NCI-H2107 treated with DMSO at 0.1 percent for 48 hours (cell line): ENCODE measurements at regions not wholly inside any gene's neighbourhood (a gene's known extent, or its start where the extent isn't known, plus 50 kb on each side); places are given as distances from the start of the nearest gene placed in this dataset.
A peak's percentile ranks its signal among the peaks of the same experiment; 100 is the strongest.

Experiments used
- DNase-seq: peaks from one replicate; lab custom pipeline; 2025; ENCODE audit not compliant: unreplicated experiment; lab: John Stamatoyannopoulos, UW

DNA sequence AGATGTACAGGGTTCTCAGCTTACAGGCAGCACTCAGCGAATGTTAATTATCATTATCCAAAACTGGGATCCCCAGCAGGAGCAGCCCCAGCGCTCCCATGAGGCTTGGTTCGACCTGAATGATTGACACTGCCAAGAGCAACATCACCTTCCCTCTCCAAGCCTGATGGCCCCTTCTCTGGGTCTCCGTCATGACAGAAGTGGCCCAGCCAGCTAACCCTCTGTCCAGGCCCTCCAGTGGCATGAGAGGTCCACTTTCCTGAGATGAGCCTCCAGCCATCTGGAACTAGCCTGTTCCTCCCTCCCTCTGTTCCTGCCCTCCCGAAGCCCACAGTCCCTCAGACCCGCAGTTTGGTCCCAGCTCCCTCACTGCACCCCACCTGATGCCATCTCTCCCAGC lies 97.0 kb upstream of the RAB6C start:
- DNase-seq, result no peak

DNA sequence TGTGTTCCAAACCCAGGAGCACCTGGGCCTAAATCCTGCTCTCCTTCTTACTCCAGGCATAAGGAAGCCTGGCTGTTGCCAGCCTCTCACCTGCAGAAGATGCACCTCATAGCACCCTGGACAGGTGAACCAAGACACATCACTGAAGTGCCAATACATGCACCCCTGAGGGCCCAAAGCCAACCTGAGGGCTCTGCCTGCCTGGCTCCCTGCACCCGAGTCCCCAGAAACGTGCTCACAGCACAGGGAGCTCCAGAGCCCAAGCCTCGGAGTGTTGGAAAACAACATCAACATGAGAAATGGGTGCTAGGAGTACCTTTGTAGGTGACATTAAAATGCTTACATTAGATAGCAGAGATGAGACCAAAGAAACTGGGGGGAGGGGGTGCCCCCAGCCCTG lies 96.3 kb upstream of the RAB6C start:
- no peak for DNase-seq

DNA sequence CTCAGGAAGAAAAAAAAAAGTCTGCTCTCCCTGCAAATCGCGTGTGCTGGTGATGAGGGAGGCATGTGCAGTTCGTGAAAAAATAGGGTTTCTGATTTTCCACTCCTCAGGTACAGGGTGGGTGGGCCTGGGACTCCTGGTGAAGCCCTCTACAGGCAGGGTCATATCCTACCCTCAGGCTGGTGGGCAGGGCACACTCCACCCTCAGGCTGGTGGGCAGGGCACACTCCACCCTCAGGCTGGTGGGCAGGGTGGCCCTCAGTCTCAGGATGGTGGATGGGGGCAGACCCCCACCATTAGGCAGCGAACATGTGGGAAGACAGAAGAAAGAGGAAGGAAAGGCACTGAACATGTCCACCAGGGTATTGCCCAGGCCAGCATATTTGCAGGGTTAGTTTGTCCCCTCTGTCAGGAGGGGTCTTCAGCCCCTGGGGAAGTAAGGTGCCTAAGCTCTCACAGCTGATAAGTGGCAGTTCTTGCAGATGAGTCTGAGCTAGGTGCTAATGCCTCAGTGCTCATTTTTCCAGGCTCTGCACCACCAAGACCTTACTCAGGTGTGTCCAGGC lies 95.2 kb upstream of the RAB6C start:
- DNase-seq, result no peak

DNA sequence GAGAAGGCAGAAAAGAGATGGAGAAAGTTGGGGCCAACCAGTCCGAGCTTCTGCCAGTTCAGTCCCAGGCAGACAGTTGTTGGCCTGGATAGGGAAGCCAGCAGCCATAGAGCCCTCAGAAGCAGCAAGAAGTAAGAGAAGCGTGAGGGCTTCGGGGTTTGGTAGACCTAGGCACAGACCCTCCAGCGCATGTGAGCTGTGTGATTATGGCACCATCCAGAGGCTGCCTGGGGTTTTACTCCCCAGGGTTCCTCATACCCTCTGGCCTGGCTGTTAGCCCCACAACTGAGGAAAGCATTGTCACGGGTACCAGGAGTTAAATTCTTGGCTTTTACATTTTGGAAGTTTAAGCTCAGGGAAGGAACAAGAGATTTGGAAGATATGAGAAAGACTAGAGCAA lies 93.7 kb upstream of the RAB6C start:
- no peak for DNase-seq

DNA sequence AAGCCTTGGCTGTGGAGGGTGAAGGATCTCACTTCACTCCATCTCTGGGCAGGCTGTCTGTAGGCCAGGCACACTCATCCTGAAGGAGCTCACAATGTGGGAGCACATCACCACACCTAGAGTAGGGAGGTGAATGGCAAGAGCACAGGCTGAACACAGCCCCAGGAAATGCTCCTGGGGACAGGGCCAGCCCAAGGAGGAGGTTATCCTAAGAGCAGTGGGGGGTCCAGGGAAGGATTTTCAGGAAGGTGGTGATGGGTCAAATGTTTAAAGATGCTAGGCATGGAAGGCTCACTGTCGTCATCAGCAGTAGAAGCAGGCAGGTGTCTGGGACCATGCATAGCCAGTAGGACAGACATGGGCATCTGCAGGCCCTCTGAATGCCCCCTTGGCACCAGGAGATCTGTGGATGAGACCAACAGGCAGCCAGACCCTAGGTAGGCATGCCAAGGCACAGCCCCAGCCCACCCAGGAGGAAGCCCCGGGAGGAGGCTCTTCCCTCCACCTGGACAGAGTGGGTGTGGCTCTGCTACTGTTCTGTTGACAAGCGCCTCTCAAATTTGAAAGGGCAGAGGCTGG lies 91.7 kb upstream of the RAB6C start:
- DNase-seq, result no peak

DNA sequence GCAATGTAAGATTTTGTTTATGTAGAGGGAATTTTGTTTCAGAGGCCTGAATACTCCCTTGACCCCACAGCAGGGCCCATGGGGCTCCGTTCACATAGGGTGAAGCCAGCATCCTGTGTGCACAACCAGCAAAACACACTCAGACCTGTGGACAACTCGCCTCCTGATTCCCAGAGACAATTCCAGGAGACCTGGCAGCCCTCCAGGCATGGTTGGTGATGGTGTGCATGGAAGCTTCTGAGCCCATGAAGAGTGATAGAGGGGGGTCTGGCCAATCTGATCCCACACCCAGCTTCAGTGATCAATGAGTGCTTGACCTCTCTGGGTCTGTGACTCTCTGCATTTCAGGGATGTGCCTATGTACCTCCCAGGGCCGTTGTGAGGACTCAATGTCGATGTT lies 91.0 kb upstream of the RAB6C start:
- DNase-seq, result no peak

DNA sequence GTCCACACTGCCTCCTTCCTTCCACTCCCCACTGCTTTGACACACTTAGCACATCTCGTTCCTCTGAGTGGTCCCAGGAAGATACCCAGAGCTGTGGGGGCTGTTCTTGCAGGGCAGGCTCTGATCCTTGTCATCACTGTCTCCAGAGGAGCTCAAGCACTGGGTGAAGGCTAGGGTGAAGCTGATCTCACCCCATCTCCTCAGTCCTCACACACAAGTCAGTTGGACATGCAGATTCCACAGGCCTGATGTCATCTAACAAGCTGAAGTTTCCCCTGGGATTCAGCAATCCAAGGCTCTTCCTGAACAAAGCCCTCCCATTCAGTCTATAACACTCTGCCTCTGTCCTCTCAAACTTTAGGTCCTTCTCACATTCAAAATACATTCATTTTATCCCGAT lies 90.6 kb upstream of the RAB6C start:
- DNase-seq, result no peak

DNA sequence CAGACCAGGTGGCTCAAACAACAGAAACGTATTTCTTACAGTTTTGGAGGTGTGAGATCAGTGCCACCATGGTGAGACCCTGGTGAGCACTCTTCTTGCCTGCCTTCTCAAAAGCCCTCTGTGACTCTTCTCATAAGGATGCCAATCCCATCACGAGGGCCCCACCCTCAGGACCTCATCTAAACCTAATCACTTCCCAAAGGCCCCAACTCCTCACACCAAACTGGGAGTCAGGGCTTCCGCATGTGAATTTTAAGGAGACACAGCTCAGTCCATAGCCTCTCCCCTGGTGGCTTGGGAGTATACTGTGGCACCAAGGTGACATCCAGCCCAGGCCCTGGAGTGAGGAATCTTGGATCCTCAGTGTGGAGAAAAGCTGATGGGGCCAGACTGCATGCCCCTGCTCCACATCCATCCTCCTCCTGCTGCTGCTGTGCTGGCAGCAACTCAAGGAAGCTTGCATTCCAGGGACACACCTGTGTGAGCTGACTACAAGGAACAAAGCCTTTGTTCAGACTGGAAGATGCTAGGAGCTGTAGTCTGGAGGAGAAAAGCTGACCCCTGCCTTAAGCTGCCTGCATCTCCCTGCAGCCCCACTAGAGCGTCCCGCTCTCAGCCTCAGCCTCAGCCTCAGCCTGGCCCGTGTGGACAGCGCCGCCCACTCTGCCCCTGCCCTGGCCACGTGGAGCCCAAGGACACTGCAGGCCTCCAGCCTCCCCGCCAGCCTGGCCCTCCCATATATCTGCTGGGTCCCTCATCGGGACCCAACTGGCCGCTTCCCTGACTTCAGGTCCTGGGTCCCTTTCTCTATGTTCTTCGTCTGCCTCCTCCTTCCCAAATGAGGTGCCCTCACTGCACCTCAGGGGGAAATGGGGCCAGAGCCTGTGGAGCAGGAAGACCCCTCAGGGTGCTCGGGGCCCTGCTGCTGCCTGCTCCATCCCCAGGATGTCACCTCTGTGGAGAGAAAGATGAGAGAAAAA lies 87.8 kb upstream of the RAB6C start:
- DNase-seq, result no peak

DNA sequence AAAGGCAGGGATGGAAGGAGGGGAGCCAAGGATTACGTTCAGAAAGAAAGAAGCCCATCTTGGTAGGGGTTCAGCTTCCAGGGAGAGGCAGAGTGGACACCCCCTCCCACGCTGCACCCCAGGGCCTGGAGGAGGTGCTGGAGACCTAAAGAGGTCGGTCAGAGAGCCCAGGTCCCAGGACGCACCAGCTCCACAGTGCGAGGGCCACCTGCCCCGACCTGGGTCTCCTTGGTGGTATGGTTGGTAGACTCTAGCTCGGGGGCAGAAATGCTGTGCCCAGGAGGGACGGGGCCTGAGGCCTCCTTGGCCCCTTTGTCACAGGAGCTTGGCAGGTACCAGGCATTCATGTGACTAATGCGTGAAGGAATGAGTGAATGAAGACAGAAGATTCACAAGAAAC lies 87.1 kb upstream of the RAB6C start:
- no peak for DNase-seq

DNA sequence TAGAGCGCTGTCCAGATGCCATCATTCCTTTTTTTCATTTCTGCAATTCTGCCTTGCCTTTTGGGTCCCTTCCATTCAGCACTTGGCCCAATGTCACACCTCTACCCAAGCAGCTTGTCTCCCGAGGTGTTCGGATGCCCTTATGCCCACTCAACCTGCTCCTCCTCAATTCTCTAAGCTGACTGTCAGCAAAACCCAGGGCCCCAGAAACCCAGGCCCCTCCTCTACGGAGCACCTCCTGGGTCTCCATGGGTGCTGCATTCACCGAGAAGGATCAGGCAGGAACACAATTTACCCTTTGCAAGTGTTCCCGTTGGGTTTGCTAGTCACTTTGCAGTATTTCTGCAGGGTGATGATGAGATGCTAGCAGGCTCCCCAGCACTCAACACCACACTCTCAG lies 86.7 kb upstream of the RAB6C start:
- no peak for DNase-seq

DNA sequence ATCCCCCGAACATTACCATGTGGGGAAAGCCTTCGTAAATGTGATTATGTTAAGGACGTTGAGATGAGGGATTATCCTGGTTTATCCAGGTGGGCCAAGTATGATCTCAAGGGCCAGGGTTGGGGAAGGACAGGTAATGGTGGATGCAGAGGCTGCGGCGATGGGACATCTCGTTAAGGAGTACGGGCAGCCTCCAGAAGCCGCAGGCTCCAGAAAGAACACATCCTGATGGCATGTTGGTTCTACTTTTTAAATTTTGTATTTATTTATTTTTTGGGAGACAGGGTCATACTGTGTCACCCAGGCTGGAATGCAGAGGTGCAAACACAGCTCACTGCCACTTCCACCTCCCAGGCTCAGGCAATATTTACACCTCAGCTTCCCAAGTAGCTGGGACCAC lies 86.2 kb upstream of the RAB6C start:
- DNase-seq, result no peak

DNA sequence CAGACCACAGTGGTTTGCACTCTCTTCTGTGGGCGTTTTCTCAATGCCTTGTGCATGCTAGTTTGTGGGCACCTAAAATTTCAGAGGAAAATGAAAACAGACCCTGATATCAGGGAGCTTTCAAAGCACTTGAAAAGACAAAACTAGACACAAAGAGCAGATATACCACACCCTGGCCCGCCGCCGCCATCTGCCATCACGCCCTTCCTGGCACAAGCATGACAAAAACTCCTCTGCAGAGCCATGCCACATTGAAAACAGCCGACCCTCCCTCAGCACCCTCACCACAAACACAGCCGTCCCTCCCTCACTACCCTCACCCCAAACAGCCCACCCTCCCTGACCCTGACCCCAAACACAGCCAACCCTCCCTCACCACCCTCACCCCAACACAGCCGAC lies 84.8 kb upstream of the RAB6C start:
- no peak for DNase-seq

DNA sequence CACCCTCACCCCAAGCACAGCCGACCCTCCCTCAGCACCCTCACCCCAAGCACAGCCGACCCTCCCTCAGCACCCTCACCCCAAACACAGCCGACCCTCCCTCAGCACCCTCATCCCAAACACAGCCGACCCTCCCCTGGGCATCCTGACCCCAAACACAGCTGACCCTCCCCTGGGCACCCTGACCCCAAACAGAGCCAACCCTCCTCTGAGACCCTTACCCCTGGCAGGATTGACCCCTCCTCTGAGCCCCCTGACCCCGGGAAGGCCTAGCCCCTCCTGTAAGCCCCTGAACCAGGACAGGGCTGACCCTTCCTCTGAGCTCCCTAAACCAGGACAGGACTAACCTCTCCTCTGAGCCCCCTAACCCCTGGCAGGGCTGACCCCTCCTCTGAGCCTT lies 84.4 kb upstream of the RAB6C start:
- no peak for DNase-seq

DNA sequence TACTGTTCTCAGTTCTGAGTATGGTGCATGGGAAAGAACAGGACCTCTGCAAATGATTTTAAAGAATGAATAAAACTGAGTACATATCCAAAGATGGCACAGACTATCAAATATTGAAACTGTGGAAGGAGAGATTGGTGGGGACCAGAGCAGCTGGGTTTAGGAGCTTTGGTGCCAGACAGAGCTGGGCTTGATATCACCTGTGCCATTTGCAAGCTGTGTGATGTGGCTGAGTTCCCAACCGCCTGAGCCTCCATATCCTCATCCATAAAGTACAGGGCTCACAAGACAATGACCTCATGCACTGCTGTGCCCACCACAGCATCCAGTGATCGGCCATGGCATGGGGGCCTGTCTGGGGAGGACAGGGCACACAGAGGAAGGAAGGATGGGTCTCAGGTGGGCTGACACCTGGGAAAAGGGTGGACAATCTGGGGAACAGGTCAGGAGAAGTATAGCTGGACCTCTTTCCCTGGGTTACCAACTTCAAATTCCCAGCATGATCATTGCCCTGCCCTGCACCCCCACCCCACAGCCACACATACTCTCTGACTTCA lies 83.9 kb upstream of the RAB6C start:
- DNase-seq, result no peak

DNA sequence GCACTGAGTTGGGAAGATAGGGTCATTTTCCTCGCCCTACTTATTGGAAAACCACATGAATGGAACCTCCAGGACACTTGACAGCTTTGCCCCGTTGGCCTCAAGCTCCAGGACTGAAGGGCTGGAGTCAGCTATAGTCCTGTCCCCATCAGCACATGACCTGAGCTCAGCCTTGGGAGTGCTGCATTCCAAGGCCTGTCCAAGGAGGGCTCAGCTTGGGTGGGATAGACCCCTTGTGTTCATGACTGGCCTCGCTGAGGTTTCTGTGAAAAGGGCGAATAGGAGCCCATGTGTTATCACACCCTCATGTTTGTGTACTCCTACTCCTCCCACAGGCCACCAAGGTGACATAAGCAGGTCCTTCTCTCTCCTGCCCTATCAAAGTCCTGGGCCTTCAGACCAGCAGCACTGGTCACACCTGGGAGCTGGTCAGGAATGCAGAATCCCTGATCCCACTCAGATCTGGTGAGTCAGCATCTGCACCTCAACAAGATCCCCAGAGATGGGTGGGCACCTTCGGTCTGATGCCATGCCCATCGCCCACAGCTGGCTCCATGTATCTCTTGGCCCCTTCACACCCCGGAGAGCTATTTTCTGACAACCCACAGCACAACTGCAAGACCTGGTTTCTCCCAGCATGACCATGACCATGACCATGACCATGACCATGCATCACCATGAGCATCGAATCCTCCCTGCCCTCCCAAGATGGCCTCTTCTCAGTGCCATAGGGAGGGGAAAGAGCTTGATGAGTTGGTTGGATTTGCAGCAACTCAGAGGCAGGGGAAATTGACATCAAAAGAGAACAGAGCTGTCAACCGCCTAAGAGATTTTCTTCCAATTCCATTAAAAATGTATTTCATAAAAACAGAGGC lies 83.0 kb upstream of the RAB6C start:
- no peak for DNase-seq

DNA sequence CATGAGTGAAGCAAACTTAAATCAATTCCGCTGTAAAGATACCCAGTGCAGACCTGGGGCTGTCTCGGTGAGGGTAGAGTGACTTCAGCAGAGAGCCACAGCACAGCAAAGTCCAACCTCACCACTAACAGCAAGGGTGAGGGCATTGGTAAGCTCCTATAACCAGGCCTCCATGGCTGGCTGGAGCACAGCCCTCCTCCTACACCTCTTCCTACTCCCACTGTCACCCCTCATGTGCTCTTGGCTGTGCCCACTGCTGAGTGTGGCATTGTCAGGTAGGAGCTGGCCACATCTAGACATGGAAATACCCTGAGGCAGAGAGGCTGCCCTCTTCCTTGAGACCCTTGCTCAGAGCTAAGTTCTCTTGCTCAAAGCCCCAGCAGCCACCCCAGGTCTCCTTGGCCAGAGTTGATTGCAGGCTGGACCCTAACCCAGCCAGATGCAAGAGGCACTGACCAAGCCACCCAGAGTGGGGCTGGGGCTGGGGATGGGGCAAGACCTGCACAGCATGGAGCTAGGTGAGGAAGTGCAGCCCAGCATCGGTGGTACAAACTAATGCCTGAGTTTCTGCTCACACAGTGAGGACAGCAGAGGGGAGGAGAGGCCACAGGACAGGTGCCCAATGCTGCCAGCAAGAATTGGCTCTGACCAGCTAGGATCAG lies 77.6 kb upstream of the RAB6C start:
- no peak for DNase-seq

DNA sequence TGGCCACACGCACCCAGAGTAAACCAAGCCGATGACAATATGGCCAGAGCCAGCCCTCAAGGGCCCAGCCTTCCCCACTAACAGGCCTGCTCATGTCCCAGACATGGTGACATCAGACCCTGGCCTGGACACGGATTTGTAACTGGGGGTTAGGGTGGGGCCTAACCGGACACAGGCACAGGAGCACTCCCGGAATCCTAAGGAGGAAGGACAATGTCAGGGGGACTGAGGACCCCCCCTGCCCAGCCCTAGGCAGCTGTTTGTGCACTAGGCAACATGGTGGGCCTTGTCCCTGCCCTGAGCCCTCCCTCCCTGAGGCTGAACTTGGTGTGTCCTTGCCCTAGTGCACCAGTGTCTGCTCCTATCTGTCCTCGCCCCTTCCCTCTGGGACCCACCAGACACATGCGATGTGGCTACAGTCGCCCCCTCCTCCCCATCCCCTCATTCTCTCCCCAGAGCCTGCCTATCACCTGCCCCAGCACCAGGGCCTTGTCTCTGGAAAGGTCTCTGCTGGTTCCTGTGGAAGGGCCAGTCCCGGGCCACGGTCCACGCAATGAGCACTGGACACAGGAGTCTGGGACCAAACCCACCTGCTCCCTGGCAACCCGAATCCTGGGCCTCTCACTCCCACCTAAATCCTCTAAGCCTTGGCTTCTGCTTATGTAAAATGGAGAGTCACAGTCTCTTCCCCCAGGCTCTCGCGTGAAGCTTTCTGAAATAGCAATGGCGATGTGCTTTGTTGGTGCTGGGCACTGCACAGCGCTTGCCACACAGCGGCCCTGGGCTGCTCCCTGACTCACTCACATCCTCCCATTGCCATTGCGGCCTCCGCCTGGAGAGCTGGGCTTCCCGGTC lies 76.5 kb upstream of the RAB6C start:
- no peak for DNase-seq

DNA sequence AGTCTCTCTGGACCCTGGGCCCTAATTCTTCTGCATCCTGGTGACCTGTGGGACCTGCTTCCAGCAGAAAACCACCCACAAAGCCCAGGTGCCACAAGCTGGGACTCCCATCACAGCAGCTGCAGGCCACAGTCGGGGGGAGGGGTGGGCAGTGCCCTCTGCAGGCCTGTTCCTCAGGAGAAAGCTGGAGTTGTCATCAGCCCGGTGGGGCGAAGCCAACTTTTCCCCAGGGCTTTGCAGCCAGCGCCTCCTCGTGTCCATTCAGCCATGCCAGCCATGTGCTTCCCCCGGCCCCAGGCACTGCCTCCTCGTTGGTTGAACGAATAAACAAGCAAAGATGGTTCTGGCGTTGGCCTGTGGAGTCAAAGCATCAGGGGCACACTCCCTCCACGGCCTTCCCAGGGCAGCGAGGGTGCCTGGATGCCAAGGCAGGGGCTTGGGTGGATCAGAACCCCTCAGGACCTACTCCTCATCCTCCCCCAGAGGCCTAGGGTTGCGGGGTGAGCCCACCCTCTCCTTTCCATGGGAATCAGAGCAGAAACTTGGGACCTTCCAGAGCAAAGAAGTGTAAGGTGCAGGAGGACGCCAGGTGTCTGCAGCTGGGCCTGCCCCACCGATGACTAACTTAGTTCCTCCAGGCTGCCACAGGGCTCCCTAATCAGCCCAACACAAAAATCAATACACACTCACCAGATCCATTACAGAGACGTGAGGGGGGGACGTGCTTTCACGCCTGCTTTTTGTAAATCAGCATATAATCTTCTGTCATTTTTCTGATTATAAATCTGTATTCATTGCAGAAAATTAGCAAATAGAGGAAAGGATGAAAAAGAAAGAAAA lies 75.7 kb upstream of the RAB6C start:
- DNase-seq, result peak; percentile 66
